Keratinocyte (primary cell): ENCODE measurements at regions not wholly inside any gene's neighbourhood (a gene's known extent, or its start where the extent isn't known, plus 50 kb on each side); places are given as distances from the start of the nearest gene placed in this dataset.

ENCODE experiments used
- EZH2 ChIP-seq: IDR thresholded peaks from one replicate; pipeline ENCODE4 v1.6.1; 2012; ENCODE audit warnings: inconsistent platforms, mild to moderate bottlenecking, low read length, moderate library complexity
- TF ChIP-seq, protein P1 (sequence below), 3 experiments: IDR thresholded peaks in 1 of 3; conservative IDR thresholded peaks in 1 of 3; optimal IDR thresholded peaks in 1 of 3; 2 replicates in 2 of 3; 3 replicates in 1 of 3; pipeline versions ENCODE3 to v1.5.1; 2011; ENCODE audit warnings: low read length in 3 of 3, mild to moderate bottlenecking in 3 of 3, moderate library complexity in 2 of 3, control low read depth in 1 of 3, inconsistent platforms in 1 of 3; ENCODE audit not compliant: insufficient read depth in 2 of 3; ENCODE audit errors: extremely low read depth in 1 of 3

- TF ChIP-seq, protein P1, sequence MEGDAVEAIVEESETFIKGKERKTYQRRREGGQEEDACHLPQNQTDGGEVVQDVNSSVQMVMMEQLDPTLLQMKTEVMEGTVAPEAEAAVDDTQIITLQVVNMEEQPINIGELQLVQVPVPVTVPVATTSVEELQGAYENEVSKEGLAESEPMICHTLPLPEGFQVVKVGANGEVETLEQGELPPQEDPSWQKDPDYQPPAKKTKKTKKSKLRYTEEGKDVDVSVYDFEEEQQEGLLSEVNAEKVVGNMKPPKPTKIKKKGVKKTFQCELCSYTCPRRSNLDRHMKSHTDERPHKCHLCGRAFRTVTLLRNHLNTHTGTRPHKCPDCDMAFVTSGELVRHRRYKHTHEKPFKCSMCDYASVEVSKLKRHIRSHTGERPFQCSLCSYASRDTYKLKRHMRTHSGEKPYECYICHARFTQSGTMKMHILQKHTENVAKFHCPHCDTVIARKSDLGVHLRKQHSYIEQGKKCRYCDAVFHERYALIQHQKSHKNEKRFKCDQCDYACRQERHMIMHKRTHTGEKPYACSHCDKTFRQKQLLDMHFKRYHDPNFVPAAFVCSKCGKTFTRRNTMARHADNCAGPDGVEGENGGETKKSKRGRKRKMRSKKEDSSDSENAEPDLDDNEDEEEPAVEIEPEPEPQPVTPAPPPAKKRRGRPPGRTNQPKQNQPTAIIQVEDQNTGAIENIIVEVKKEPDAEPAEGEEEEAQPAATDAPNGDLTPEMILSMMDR (optimal IDR thresholded peaks at IDR 0.05 in 1 of 3, IDR thresholded peaks at IDR 0.05 in 1 of 3, conservative IDR thresholded peaks at IDR 0.05 in 1 of 3; ENCODE audit: extremely low read depth in 1 of 3, insufficient read depth in 2 of 3, low read length in 3 of 3): no peak
- TF ChIP-seq EZH2: no peak
Measured at GRCh38 chr9:93893899-93894690, 61.1 kb downstream of the BARX1 start.
